ENCODE measurements at regions not wholly inside any gene's neighbourhood (a gene's known extent, or its start where the extent isn't known, plus 50 kb on each side); places are given as distances from the start of the nearest gene placed in this dataset.

- DNase-seq, result no peak
Observed at GRCh38 chr3:167892205-167892604, 156.7 kb downstream of the SERPINI1 start.

- DNase-seq, result no peak
Observed at GRCh38 chr3:167887096-167887495, 151.6 kb downstream of the SERPINI1 start.

DNA sequence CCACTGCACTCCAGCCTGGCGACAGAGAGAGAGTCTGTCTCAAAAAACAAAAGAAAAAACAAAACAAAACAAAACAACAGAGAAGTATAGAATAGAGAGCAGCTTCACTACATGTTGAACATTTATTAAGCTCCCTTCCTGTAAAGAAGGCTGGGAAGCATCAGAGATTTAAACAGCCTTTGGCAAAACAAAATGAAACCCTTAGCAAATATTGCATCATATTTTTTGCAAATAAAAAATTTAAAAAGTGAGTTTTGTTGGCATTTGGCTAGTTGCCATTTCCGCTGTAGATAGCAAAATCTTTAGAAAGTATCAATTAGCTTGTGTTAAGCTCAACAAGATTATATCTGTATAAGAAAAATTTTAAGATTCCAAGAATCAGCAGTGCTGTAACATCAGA lies 151.2 kb downstream of the SERPINI1 start:
- no peak for DNase-seq

DNA sequence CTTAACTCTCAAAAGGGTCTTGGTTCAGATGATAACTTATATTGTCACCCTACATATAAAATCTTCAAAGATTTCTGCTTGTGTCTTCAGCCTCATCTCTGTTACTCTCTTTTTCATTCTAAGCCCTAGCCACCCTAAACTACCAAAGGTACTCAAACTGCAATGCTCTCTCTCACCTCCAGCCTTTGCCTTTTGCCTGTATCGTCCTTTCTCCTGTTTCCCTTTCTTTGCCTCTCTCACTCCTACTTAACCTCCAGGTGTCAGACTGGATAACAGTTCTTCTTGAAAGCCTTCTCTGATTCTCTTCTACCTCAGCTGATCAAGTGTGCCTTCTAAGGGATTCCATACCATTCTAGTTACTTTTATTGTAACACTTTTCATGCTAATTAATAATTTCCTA lies 149.8 kb downstream of the SERPINI1 start:
- DNase-seq, result no peak

DNA sequence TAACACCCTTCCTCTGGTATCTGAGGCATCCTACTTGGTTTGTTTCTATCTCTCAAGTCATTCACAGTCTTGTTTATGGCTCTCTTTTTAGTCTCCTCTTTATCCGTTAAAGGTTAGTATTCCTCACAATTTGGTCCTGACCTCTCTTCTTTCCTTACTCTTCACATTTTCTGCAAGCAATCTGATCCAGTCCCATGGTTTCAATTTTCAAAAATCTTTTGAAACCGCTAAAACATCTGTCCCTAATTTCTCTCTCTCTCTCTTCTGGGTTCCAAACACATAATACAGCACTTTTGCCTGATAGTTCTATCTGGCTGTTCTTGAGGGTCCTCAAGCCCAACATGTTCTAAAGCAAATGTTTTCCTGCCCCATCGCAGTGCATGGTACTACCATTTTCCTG lies 149.0 kb downstream of the SERPINI1 start:
- DNase-seq, result no peak

DNA sequence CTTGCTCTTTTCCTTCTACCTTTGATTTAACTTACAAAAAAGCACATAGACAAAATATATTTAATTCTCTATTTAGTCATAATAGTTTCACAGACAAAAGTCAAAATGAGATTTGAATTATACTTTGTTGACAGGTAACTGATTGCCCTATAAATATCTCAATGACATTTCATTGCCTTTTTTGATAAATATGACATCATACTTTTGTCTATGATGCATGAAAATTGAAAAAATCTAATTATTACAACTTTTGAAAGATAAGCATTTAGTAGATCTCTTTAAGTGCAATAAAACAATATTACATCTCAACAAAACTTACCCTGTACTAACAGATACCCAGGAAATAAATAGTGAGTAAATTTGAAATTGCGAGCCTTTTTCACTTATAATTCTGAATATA lies 147.9 kb downstream of the SERPINI1 start:
- no peak for DNase-seq

- DNase-seq, result peak; percentile 28
Observed at GRCh38 chr3:167882057-167882667, 146.6 kb downstream of the SERPINI1 start.

- no peak for DNase-seq
Observed at GRCh38 chr3:167880183-167880582, 144.7 kb downstream of the SERPINI1 start.

- DNase-seq, result no peak
Observed at GRCh38 chr3:167876620-167877281, 141.2 kb downstream of the SERPINI1 start.

Data from NCI-H2029 (cell line).